H1 (cell line): ENCODE measurements at regions not wholly inside any gene's neighbourhood (a gene's known extent, or its start where the extent isn't known, plus 50 kb on each side); places are given as distances from the start of the nearest gene placed in this dataset.
"Not testable (repeated sequence)": the region's sequence is repeated elsewhere in the genome, so short reads cannot be mapped to it uniquely, and the experiment has no call there.

Source experiments
- CTCF ChIA-PET: fragments of 300-600 bp; sonication (Branson Sonifier 250); formaldehyde crosslinking; loops from one replicate; lab custom pipeline; 2021; ENCODE audit not compliant: partially characterized antibody; lab: Charles Lee
- POLR2A ChIA-PET: fragments of 300-600 bp; sonication (Branson Sonifier 250); formaldehyde crosslinking; loops from one replicate; lab custom pipeline; 2021; ENCODE audit warnings: inconsistent platforms; ENCODE audit not compliant: partially characterized antibody; lab: Charles Lee
- DNase-seq, 2 experiments: peaks; one replicate each; pipeline versions ENCODE4 v3.0.0 to v3.0.0-alpha.2; 2010 to 2022; ENCODE audit warnings: low spot score in 2 of 2, low read depth in 1 of 2, mixed read lengths in 1 of 2
- FAIRE-seq: peaks from 2 replicates; lab custom pipeline; 2011; peaks lifted over from hg19 to GRCh38; lab: Jason Lieb, UNC
- H2AFZ ChIP-seq: 2 replicates; pipeline ENCODE4 v1.8.1; 2012; ENCODE audit warnings: low read length, inconsistent platforms
- H2AK5ac ChIP-seq: 2 replicates; pipeline ENCODE4 v1.6.1; 2013; ENCODE audit warnings: low read depth, low read length
- H2BK120ac ChIP-seq: replicated peaks from 2 replicates; pipeline ENCODE3; 2013; ENCODE audit warnings: low read depth, low read length, inconsistent platforms
- H2BK12ac ChIP-seq: 2 replicates; pipeline ENCODE4 v1.6.1; 2013; ENCODE audit warnings: low read depth, low read length
- H2BK15ac ChIP-seq: 2 replicates; pipeline ENCODE4 v1.6.1; 2013; ENCODE audit warnings: low read length
- H2BK20ac ChIP-seq: 2 replicates; pipeline ENCODE4 v1.6.1; 2013; ENCODE audit warnings: low read length
- H2BK5ac ChIP-seq: 2 replicates; pipeline ENCODE4 v1.6.1; 2013; ENCODE audit warnings: low read depth, low read length
- H3K14ac ChIP-seq: 2 replicates; pipeline ENCODE4 v1.6.1; 2013; ENCODE audit warnings: inconsistent platforms; ENCODE audit not compliant: insufficient read length
- H3K18ac ChIP-seq: 2 replicates; pipeline ENCODE4 v1.6.1; 2013; ENCODE audit warnings: low read length; ENCODE audit errors: extremely low read depth
- H3K23ac ChIP-seq: 2 replicates; pipeline ENCODE4 v1.6.1; 2013; ENCODE audit warnings: inconsistent platforms; ENCODE audit not compliant: insufficient read length
- H3K23me2 ChIP-seq: 2 replicates; pipeline ENCODE4 v1.6.1; 2013; ENCODE audit warnings: low read depth, low read length
- H3K27ac ChIP-seq: 2 replicates; pipeline ENCODE4 v1.6.1; 2011; ENCODE audit warnings: low read depth, low read length, inconsistent platforms
- H3K27me3 ChIP-seq, 4 experiments: replicated peaks in 1 of 4; 1 replicate in 1 of 4; 2 replicates in 3 of 4; pipeline versions ENCODE4 v1.6.1 to v1.8.1; 2011 to 2013; ENCODE audit warnings: low read length in 3 of 4, mild to moderate bottlenecking in 3 of 4, inconsistent platforms in 2 of 4, mixed read lengths in 2 of 4, moderate library complexity in 1 of 4; ENCODE audit not compliant: control insufficient read depth in 3 of 4, insufficient read depth in 3 of 4; ENCODE audit errors: extremely low read depth in 1 of 4
- H3K36me3 ChIP-seq, 4 experiments: 2 replicates each; pipeline versions ENCODE4 v1.6.1 to v1.8.1; 2011 to 2013; ENCODE audit warnings: mild to moderate bottlenecking in 4 of 4, low read length in 3 of 4, moderate library complexity in 2 of 4, control low read depth in 1 of 4, inconsistent platforms in 1 of 4; ENCODE audit not compliant: insufficient read depth in 4 of 4, control insufficient read depth in 2 of 4
- H3K4ac ChIP-seq: replicated peaks from 2 replicates; pipeline ENCODE3; 2013; ENCODE audit warnings: low read length, low read depth, mixed read lengths, inconsistent platforms; ENCODE audit not compliant: insufficient read length
- H3K4me1 ChIP-seq, 4 experiments: replicated peaks in 1 of 4; 1 replicate in 1 of 4; 2 replicates in 3 of 4; pipeline versions ENCODE4 v1.6.1 to v1.8.1; 2011 to 2013; ENCODE audit warnings: low read length in 3 of 4, inconsistent platforms in 2 of 4, mixed read lengths in 1 of 4; ENCODE audit not compliant: insufficient read depth in 4 of 4, control insufficient read depth in 3 of 4
- H3K4me2 ChIP-seq, 2 experiments: 2 replicates each; pipeline versions ENCODE4 v1.6.1 to v1.8.1; 2011 to 2013; ENCODE audit warnings: low read depth in 2 of 2, low read length in 2 of 2, control low read depth in 1 of 2, inconsistent platforms in 1 of 2, mild to moderate bottlenecking in 1 of 2; ENCODE audit not compliant: insufficient read depth in 1 of 2
- H3K4me3 ChIP-seq, 4 experiments: fragments of 200-600, 300-600 bp in 1 of 4; sonication (generic), shearing (Covaris generic), sonication (Bioruptor Twin) in 1 of 4; 2 replicates each; pipeline versions ENCODE4 v1.5.1 to v1.8.1; 2011 to 2016; ENCODE audit warnings: low read length in 4 of 4, low read depth in 3 of 4, control low read depth in 2 of 4, inconsistent platforms in 2 of 4, mild to moderate bottlenecking in 2 of 4, mixed read lengths in 1 of 4, moderate library complexity in 1 of 4; ENCODE audit not compliant: insufficient read depth in 2 of 4; ENCODE audit errors: extremely low read depth in 1 of 4
- H3K56ac ChIP-seq: replicated peaks from 2 replicates; pipeline ENCODE3; 2013; ENCODE audit warnings: low read depth, mild to moderate bottlenecking, mixed read lengths, low read length, inconsistent platforms; ENCODE audit not compliant: insufficient read length
- H3K79me1 ChIP-seq: 2 replicates; pipeline ENCODE4 v1.6.1; 2013; ENCODE audit warnings: low read depth, low read length, control low read depth
- H3K79me2 ChIP-seq, 2 experiments: 2 replicates each; pipeline versions ENCODE4 v1.6.1 to v1.8.1; 2012 to 2013; ENCODE audit warnings: low read length in 2 of 2, mild to moderate bottlenecking in 2 of 2, inconsistent platforms in 1 of 2; ENCODE audit not compliant: insufficient read depth in 2 of 2, control insufficient read depth in 1 of 2
- H3K9ac ChIP-seq, 4 experiments: replicated peaks in 1 of 4; 1 replicate in 1 of 4; 2 replicates in 3 of 4; pipeline versions ENCODE4 v1.6.1 to v1.8.1; 2011 to 2013; ENCODE audit warnings: low read depth in 3 of 4, low read length in 3 of 4, control low read depth in 2 of 4, mild to moderate bottlenecking in 2 of 4, moderate library complexity in 2 of 4, inconsistent platforms in 1 of 4; ENCODE audit errors: extremely low read depth in 1 of 4
- H3K9me3 ChIP-seq, 2 experiments: 2 replicates each; pipeline versions ENCODE4 v1.6.1 to v1.8.1; 2012 to 2013; ENCODE audit warnings: mild to moderate bottlenecking in 2 of 2, moderate library complexity in 2 of 2, control low read depth in 1 of 2, inconsistent platforms in 1 of 2, low read depth in 1 of 2, low read length in 1 of 2, mixed read lengths in 1 of 2; ENCODE audit not compliant: insufficient read depth in 2 of 2
- H4K20me1 ChIP-seq, 2 experiments: replicated peaks in 1 of 2; 2 replicates each; pipeline versions ENCODE3 to v1.8.1; 2011 to 2013; ENCODE audit warnings: inconsistent platforms in 2 of 2, low read length in 2 of 2, mild to moderate bottlenecking in 1 of 2; ENCODE audit not compliant: insufficient read depth in 2 of 2, control insufficient read depth in 1 of 2
- H4K5ac ChIP-seq: 2 replicates; pipeline ENCODE4 v1.6.1; 2013; ENCODE audit warnings: low read length, low read depth, mixed read lengths, inconsistent platforms; ENCODE audit not compliant: insufficient read length
- H4K8ac ChIP-seq: 2 replicates; pipeline ENCODE4 v1.8.0; 2013; ENCODE audit warnings: mild to moderate bottlenecking, moderate library complexity, low read length, inconsistent platforms; ENCODE audit not compliant: insufficient read depth; ENCODE audit errors: extremely low read depth
- H4K91ac ChIP-seq: replicated peaks from 2 replicates; pipeline ENCODE3; 2013; ENCODE audit warnings: low read length, mixed read lengths, inconsistent platforms; ENCODE audit not compliant: insufficient read length
- WGBS, 2 experiments: shearing (Covaris generic) in 1 of 2; methylation state at CpG; one replicate each; pipeline versions ENCODE4 v1.1.6 to v1.1.7; 2013 to 2015; ENCODE audit warnings: low lambda C conversion rate in 2 of 2, mixed read lengths in 2 of 2, inconsistent platforms in 1 of 2, low coverage in 1 of 2, missing lambda C conversion rate in 1 of 2; ENCODE audit not compliant: insufficient replicate concordance in 2 of 2, insufficient coverage in 1 of 2, insufficient read length in 1 of 2; ENCODE audit errors: extremely low coverage in 1 of 2, missing lambda C conversion rate in 1 of 2; 5-methylcytosine and 5-hydroxymethylcytosine counted together

GRCh38 chr12:32023861-32024260, 64.6 kb downstream of the RESF1 start:
- not testable (repeated sequence) for H3K9me3 ChIP-seq, H4K20me1 ChIP-seq, H3K4me3 ChIP-seq, H3K23ac ChIP-seq, FAIRE-seq, H2AFZ ChIP-seq, H3K4me2 ChIP-seq, H3K4ac ChIP-seq, H3K23me2 ChIP-seq, H3K56ac ChIP-seq, H3K79me1 ChIP-seq, H3K14ac ChIP-seq, H4K8ac ChIP-seq, H3K36me3 ChIP-seq, H2BK15ac ChIP-seq, H3K27ac ChIP-seq, H3K9ac ChIP-seq, H3K79me2 ChIP-seq, H3K27me3 ChIP-seq, DNase-seq, H4K5ac ChIP-seq
- ChIA-PET CTCF (interaction anchor here (0.9 kb wide), 1 partner anchor 10 kb away, joined by 3 read pairs; no protein-coding TSS in a partner anchor), POLR2A (interaction anchor here (1.6 kb wide), 1 partner anchor 10 kb away, joined by 4 read pairs; no protein-coding TSS in a partner anchor)
- Histone ChIP-seq H4K91ac (peak overlapping the region; percentile 89), H2BK20ac (peak overlapping the region; percentile 75; the same call in 1 of the 2 replicates), H2BK5ac (peak overlapping the region; percentile 67; the same call in 1 of the 2 replicates), H2BK120ac (peak overlapping the region; percentile 83), H2BK12ac (peak overlapping the region; percentile 91; the same call in 1 of the 2 replicates), H2AK5ac (peak overlapping the region; percentile 47; the same call in 1 of the 2 replicates), H3K18ac (0 out of 2 replicates have a peak overlapping the region, but pooled peaks have one; percentile 9), H3K4me1 (peaks cover 0 to 22% (median 6%) of the 10 kb centered on the region in 4 experiments; a peak in 3 of 7 replicates)
- 89% methylated on average over 9 of the region's 9 CpGs; no CpG with 5 or more reads in 1 of the 2 experiments for WGBS, 2 experiments
